Muscle of leg (tissue), 3 donors: ENCODE measurements at regions not wholly inside any gene's neighbourhood (a gene's known extent, or its start where the extent isn't known, plus 50 kb on each side); places are given as distances from the start of the nearest gene placed in this dataset.

ENCODE experiments used
- DNase-seq: peaks from one replicate; pipeline ENCODE4 v3.0.0; 2013
- H3K27ac ChIP-seq: one replicate; pipeline ENCODE4 v1.5.1; 2013; ENCODE audit warnings: mild to moderate bottlenecking, low read length, control low read depth
- H3K27me3 ChIP-seq: one replicate; pipeline ENCODE4 v1.6.1; 2013; ENCODE audit warnings: low read length; ENCODE audit not compliant: control insufficient read depth, insufficient read depth
- H3K36me3 ChIP-seq: one replicate; pipeline ENCODE4 v1.6.1; 2013; ENCODE audit warnings: low read length; ENCODE audit not compliant: control insufficient read depth, insufficient read depth
- H3K4me1 ChIP-seq: one replicate; pipeline ENCODE4 v1.6.1; 2013; ENCODE audit warnings: low read length; ENCODE audit not compliant: control insufficient read depth, insufficient read depth
- H3K4me3 ChIP-seq: one replicate; pipeline ENCODE4 v1.5.1; 2013; ENCODE audit warnings: low read length, control low read depth
- H3K9me3 ChIP-seq: replicated peaks from 2 replicates; pipeline ENCODE4 v1.6.1; 2013; ENCODE audit warnings: low read depth, low read length; ENCODE audit not compliant: control insufficient read depth
- WGBS: methylation state at CpG from one replicate; pipeline ENCODE4 v1.1.5; 2013; ENCODE audit warnings: missing lambda C conversion rate; ENCODE audit not compliant: insufficient coverage; 5-methylcytosine and 5-hydroxymethylcytosine counted together

DNA sequence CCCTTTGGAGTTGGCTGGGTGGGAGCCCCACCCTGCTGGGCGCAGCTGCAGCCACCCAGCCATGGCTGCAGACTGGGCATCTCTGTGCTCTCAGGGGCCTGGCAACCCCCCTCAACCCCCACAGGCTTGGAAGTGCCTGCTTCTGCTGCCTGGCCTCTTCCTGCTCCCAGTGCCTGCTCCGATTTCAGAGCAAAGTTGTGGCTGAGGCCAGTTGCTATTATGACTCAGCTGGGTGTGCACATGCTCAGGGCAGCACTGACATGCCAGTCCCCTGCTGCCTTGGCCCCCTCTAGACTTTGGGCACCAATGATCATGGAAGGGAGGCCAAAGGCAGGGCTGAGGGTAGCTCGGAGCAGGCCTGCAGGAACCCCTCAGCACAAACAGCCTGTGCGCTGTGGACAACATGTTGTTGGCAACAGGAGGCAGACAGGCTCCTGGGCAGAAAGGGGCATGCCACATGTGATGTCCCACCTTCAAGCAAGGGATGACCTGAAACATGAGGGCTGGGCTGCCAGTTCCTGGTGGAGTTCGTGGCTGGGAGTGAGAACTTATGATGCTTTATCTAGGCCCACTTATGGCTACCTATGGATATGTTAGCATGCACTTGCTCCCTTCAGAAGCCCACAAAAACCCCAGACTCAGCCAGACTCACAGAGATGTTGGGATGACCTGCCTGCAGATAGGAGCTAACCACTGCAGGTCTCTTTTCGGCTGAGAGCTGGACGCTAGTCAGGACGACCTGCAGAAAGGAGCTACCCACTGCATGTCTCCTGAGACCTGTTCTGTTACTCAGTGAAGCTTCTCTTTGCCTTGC, 96.4 kb upstream of the AMOTL1 start:
- no peak for DNase-seq
- H3K27ac ChIP-seq: peak overlapping the region; percentile 47
- 85% methylated on average over 5 of the region's 8 CpGs for WGBS

DNA sequence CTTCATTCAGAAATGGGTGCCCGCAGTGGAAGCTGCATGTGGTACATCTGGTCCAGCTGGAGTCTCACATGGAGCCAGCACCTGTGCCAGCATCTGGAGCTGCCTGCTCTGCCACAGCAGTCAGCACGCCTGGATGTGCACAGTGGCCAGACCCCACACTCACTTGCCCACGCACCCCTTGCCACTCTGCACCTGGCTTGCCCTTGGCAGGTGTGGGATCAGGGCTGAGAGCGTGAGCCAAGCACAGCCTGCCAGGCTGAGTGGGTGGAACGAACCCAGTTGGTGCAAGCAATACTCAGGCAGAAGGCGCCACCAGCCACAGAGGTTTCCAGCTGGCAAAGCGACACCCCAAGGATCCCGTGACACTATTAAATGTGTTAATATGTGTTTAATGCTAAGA, 95.5 kb upstream of the AMOTL1 start:
- H3K4me1 ChIP-seq: peaks cover 32% of the 10 kb centered on the region
- peaks cover 3% of the 10 kb centered on the region for H3K9me3 ChIP-seq
- no peaks in the 10 kb centered on the region for H3K27me3 ChIP-seq
- no peak for DNase-seq
- no peak overlapping the region for H3K27ac ChIP-seq
- no peaks in the 10 kb centered on the region for H3K36me3 ChIP-seq
- H3K4me3 ChIP-seq: no peak overlapping the region
- 84% methylated on average over 5 of the region's 8 CpGs for WGBS

More for the DNA sequence above, 96.4 kb upstream of the AMOTL1 start:
- Histone ChIP-seq H3K27me3 (no peaks in the 10 kb centered on the region), H3K4me3 (no peak overlapping the region), H3K36me3 (no peaks in the 10 kb centered on the region), H3K9me3 (peaks cover 3% of the 10 kb centered on the region), H3K4me1 (peaks cover 32% of the 10 kb centered on the region)

DNA sequence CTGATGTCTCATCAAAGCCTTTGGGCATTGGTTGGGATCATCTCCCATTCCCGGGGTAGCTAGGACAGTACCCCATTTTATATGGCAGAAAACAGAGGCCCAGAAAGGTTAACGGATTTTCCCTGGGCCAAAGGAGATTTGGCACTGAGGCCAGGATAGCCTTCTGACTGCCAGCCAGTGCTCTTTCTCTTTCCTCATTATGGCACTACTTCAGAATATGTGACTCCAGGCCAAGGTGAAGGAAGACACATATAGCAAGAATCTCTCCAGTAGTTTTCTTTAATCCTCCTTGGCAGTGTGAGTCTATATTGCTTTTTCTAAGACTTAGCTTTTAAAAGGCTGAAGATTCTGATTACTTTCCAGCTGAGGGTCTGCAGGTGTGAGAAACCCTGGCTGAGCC, 94.8 kb upstream of the AMOTL1 start:
- 79% methylated on average over 2 of the region's 2 CpGs for WGBS
- H3K4me3 ChIP-seq: no peak overlapping the region
- no peaks in the 10 kb centered on the region for H3K27me3 ChIP-seq
- H3K4me1 ChIP-seq: peaks cover 32% of the 10 kb centered on the region
- peak; percentile 55 for DNase-seq
- peak overlapping the region; percentile 18 for H3K27ac ChIP-seq
- peaks cover 3% of the 10 kb centered on the region for H3K9me3 ChIP-seq
- no peaks in the 10 kb centered on the region for H3K36me3 ChIP-seq

DNA sequence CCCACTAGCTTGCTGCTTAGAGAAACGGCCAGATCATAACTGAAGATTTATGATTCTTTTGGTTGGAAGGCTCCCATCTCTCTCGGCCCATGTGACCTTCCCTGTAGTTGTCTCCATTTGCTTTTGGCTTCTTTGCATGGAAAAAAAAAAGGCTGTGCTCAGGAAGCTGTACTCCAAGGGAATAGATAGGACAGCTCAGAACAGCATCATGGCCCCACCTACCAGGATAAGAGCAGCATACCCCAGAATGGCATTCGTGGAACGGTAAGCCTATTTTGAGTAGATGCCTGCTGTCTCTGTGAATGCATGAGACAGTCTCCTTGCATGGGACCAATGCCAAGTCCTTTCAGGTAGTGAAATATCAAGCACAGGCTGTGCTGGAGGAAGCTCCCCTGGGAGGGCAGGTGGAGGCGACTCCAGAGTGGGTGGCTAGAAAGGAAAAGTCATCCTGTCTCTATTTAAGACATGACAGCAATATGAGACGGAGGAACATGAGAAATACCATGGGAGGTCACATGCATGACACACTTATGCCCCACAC, 94.1 kb upstream of the AMOTL1 start:
- Histone ChIP-seq H3K36me3 (no peaks in the 10 kb centered on the region), H3K9me3 (peaks cover 3% of the 10 kb centered on the region), H3K4me3 (no peak overlapping the region), H3K27ac (peak overlapping the region; percentile 18), H3K27me3 (no peaks in the 10 kb centered on the region), H3K4me1 (peaks cover 32% of the 10 kb centered on the region)
- DNase-seq: peak; percentile 86
- WGBS: 49% methylated on average over 4 of the region's 6 CpGs

DNA sequence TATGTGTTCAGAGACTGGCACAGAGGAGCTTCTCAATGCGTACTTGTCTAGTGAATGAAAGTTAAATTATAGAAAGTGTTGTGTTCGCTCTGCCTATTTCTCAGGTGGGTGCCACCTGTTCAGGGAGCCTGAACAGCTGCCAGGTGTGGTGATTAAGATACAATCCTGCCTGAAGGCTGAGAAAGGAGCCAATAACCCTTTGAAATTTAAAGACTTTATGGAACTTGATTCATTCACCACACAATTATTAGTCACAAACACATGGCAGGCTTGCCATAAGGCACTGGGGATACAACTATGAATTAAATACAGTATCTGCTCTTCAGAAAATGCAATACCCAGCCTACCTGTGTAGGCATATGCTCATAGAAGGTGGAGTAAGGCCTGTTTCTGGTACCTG, 92.9 kb upstream of the AMOTL1 start:
- Histone ChIP-seq H3K27ac (no peak overlapping the region), H3K27me3 (no peaks in the 10 kb centered on the region), H3K9me3 (peaks cover 3% of the 10 kb centered on the region), H3K4me3 (no peak overlapping the region), H3K4me1 (peaks cover 32% of the 10 kb centered on the region), H3K36me3 (no peaks in the 10 kb centered on the region)
- WGBS: no CpG with 5 or more reads among the region's 2 CpGs
- DNase-seq: no peak

DNA sequence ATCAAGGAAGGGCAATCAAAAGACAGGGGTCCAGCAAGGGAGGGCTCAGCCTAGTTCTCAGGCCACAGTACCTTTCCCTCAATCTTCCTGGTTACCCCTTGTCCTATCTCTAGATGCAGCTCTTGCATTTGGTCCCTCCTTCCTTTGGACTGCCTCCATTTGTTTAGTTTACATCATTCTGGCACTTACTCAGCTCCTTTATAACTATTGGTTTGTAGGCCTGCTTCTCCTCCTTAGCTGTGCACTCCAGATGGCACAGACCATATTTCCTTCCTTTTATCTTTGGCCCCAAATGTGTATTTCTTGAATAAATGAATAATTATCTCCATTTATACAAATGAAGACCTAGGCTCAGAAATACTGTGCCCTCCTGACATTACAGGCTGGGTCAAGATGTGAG, 92.3 kb upstream of the AMOTL1 start:
- no peak for DNase-seq
- peaks cover 3% of the 10 kb centered on the region for H3K9me3 ChIP-seq
- no peak overlapping the region for H3K4me3 ChIP-seq
- no peak overlapping the region for H3K27ac ChIP-seq
- no peaks in the 10 kb centered on the region for H3K36me3 ChIP-seq
- H3K4me1 ChIP-seq: peaks cover 32% of the 10 kb centered on the region
- H3K27me3 ChIP-seq: no peaks in the 10 kb centered on the region

DNA sequence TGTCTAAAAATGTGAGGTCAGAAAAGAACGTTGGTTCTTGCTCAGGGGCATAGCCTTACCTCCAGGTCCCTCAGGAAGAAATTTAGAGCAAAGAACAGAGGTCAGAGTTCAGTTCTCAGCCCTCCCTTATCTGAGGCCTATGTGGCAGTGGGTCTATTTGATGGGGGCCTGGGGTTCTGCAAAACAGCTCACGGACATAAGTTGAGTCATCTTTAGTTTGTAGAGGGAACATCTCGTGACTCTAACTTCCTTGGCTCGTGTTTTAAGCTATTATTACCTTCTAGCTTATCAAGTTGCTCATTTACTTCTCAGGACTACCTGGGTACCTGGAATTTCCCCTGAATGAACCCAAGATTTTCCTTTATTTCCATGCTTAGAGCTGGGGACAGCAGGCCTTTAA, 91.3 kb upstream of the AMOTL1 start:
- no peak for DNase-seq
- 83% methylated on average over 3 of the region's 4 CpGs for WGBS
- Histone ChIP-seq H3K4me1 (peaks cover 29% of the 10 kb centered on the region), H3K27me3 (no peaks in the 10 kb centered on the region), H3K36me3 (no peaks in the 10 kb centered on the region), H3K4me3 (no peak overlapping the region), H3K27ac (no peak overlapping the region), H3K9me3 (peaks cover 3% of the 10 kb centered on the region)

DNA sequence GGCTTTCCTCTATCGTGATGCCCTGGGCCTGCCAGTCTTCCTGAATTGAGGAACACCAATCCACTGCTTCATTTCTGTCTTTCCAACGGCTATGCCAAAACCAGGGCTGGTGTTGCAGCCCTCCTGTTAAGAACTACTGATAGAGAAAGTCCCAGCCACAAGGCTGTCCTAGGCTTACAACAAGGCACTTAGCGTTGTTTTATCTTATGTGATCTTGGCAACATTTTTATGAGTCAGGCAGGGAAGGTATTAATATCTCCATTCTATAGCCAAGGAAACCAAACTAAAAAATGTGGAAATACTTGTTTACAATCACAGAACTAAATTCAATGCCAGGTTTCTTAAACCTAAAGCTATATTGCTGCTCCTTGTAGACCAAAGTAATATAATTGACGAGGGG, 89.9 kb upstream of the AMOTL1 start:
- Histone ChIP-seq H3K27ac (no peak overlapping the region), H3K27me3 (no peaks in the 10 kb centered on the region), H3K4me1 (peaks cover 19% of the 10 kb centered on the region), H3K36me3 (no peaks in the 10 kb centered on the region), H3K4me3 (no peak overlapping the region), H3K9me3 (no peaks in the 10 kb centered on the region)
- DNase-seq: no peak
- no CpG with 5 or more reads among the region's 4 CpGs for WGBS

DNA sequence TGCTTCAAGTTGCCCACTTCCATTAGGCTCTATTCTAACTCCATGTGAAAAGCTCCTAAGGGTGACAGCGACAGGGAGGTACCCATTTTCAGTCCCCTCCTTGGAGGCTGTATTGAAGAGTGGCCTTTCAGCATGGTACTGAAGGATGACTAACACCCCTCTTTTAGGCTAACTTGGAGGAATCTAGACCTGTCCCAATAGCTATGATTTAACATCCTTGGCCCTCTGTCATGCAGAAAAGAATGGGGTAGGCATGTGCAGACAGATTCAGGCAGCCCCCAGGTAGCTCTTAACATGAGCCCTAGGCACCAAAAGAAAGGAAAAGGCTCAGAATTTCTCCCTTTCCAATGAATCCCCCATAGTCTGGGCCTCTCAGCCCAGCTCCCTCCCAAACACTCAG, 89.3 kb upstream of the AMOTL1 start:
- H3K27me3 ChIP-seq: no peaks in the 10 kb centered on the region
- H3K36me3 ChIP-seq: no peaks in the 10 kb centered on the region
- no peak overlapping the region for H3K4me3 ChIP-seq
- no peaks in the 10 kb centered on the region for H3K9me3 ChIP-seq
- WGBS: no CpG with 5 or more reads among the region's 1 CpG
- peaks cover 16% of the 10 kb centered on the region for H3K4me1 ChIP-seq
- H3K27ac ChIP-seq: no peak overlapping the region
- DNase-seq: no peak

DNA sequence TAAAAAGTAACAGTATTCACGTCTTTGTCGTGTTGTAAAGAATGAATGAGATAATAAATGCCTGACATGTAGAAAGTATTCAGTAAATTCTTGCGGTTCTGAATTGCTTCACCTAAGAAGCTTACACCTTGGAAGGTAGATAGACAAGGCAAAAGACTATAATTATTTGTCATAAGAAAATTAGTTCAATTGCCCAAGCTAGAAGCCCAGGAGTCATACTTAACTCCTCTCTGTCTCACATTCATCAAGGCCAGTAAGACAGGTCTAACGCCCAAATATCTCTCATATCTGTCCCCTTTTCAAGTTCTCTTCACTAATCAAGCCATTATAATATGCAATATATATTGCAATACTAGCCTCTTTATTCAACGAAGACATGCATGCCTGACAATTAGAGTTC, 87.7 kb upstream of the AMOTL1 start:
- Histone ChIP-seq H3K27ac (no peak overlapping the region), H3K9me3 (no peaks in the 10 kb centered on the region), H3K4me3 (no peak overlapping the region), H3K27me3 (no peaks in the 10 kb centered on the region), H3K36me3 (no peaks in the 10 kb centered on the region), H3K4me1 (peaks cover 1% of the 10 kb centered on the region)
- no peak for DNase-seq
- 100% methylated on average over 1 of the region's 5 CpGs for WGBS
